ENCODE measurements at regions not wholly inside any gene's neighbourhood (a gene's known extent, or its start where the extent isn't known, plus 50 kb on each side); places are given as distances from the start of the nearest gene placed in this dataset.

DNA sequence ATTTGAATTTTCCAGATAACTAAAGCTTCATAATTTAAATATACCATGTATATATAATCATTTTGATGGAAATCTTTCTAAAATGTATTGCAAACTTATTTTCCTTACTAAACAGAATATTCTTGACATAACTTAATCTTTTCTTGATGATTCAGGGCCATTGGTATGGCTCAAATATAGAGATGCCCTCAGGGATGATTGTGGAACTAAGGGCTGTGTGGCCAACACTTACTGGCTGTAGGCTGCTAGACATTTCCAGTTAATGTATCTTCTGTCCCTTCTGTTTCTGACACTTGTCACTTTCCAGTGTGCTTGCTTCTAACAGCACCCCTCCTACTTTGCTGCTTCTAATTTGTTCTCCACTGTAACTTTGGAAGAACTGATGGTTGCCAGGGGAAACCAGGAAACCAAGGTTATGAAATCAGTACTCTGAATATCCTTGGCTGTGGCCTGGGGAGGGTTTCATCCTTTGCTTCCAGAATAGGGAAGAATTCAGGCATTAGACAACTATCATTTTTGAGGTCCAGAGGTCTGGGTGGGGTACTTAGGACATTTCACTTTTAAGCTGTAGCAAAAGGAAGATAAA lies 697.2 kb downstream of the ETS1 start:
- H3F3A ChIP-seq (ENCODE audit: insufficient read depth, low read length, poor library complexity, severe bottlenecking) = no peaks in the 10 kb centered on the region
- H3K9ac ChIP-seq (ENCODE audit: low read length) = no peak overlapping the region
- no peaks in the 10 kb centered on the region for H3K9me3 ChIP-seq (ENCODE audit: low read length)
- H4K20me1 ChIP-seq (ENCODE audit: insufficient read depth) = no peaks in the 10 kb centered on the region
- no peak overlapping the region for H3K4me3 ChIP-seq (ENCODE audit: low read length)
- H2AFZ ChIP-seq (ENCODE audit: low read depth, low read length) = no peak overlapping the region
- no peaks in the 10 kb centered on the region for H3K27me3 ChIP-seq (ENCODE audit: insufficient read depth, low read depth, low read length)
- no peaks in the 10 kb centered on the region for H3K36me3 ChIP-seq (ENCODE audit: insufficient read depth, low read length)
- no peak overlapping the region for H3K4me2 ChIP-seq (ENCODE audit: low read length)
- H3K27ac ChIP-seq (ENCODE audit: low read length) = no peak overlapping the region
- H3K9me2 ChIP-seq (ENCODE audit: insufficient read depth, low read length) = no peaks in the 10 kb centered on the region
- H3K79me2 ChIP-seq (replicated peaks; ENCODE audit: insufficient read depth, low read length) = no peaks in the 10 kb centered on the region
- TF ChIP-seq REST (IDR thresholded peaks at IDR 0.05; ENCODE audit: borderline replicate concordance) (no peak), RAD21 (conservative IDR thresholded peaks at IDR 0.05) (no peak), EZH2 (IDR thresholded peaks at IDR 0.05; ENCODE audit: borderline replicate concordance, insufficient read depth, low read length, poor library complexity, severe bottlenecking) (no peak), MXI1 (conservative IDR thresholded peaks at IDR 0.05; ENCODE audit: poor library complexity, severe bottlenecking) (no peak), CTCF (IDR thresholded peaks at IDR 0.05; ENCODE audit: poor library complexity, severe bottlenecking) (no peak), EP300 (conservative IDR thresholded peaks at IDR 0.05; ENCODE audit: poor library complexity, severe bottlenecking) (no peak), POLR2AphosphoS5 (IDR thresholded peaks at IDR 0.05) (no peak), SMC3 (conservative IDR thresholded peaks at IDR 0.05; ENCODE audit: poor library complexity) (no peak), TAF1 (IDR thresholded peaks at IDR 0.05; ENCODE audit: low read depth) (no peak)

DNA sequence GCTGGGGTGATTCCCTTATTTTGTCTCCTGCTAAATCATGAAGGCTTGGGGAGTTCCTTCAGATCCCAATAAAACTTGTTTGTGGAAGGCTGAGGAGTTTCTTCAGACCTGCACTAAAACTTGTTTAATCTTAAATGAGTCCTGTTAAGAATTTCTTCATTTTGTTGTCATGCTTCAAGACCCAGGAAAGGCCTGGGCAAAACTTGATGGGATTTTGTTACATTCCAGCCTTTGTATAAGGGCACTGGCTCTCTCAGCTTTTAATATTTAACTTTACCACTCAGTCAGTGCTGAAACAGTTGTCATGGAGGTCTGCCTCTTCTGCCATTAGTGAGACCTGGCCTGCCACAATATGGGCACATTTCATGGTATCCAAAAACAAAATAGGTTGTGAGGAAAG lies 699.0 kb downstream of the ETS1 start:
- Histone ChIP-seq H2AFZ (ENCODE audit: low read depth, low read length) (no peak overlapping the region), H3K27ac (ENCODE audit: low read length) (no peak overlapping the region), H3K9me3 (ENCODE audit: low read length) (no peaks in the 10 kb centered on the region), H3K4me3 (ENCODE audit: low read length) (no peak overlapping the region), H4K20me1 (ENCODE audit: insufficient read depth) (no peaks in the 10 kb centered on the region), H3K79me2 (replicated peaks; ENCODE audit: insufficient read depth, low read length) (no peaks in the 10 kb centered on the region), H3K4me2 (ENCODE audit: low read length) (no peak overlapping the region), H3K9me2 (ENCODE audit: insufficient read depth, low read length) (no peaks in the 10 kb centered on the region), H3F3A (ENCODE audit: insufficient read depth, low read length, poor library complexity, severe bottlenecking) (no peaks in the 10 kb centered on the region), H3K9ac (ENCODE audit: low read length) (no peak overlapping the region), H3K27me3 (ENCODE audit: insufficient read depth, low read depth, low read length) (no peaks in the 10 kb centered on the region), H3K36me3 (ENCODE audit: insufficient read depth, low read length) (no peaks in the 10 kb centered on the region)
- no peak for TF ChIP-seq MXI1 (conservative IDR thresholded peaks at IDR 0.05; ENCODE audit: poor library complexity, severe bottlenecking)
- TF ChIP-seq POLR2AphosphoS5 (IDR thresholded peaks at IDR 0.05) = no peak
- TF ChIP-seq SMC3 (conservative IDR thresholded peaks at IDR 0.05; ENCODE audit: poor library complexity) = no peak
- no peak for TF ChIP-seq RAD21 (conservative IDR thresholded peaks at IDR 0.05)
